Activated T-cell treated with anti-CD3 and anti-CD28 coated beads, Interleukin-2, amount 50 U/mL, for 4 hours (primary cell): ENCODE measurements at regions not wholly inside any gene's neighbourhood (a gene's known extent, or its start where the extent isn't known, plus 50 kb on each side); places are given as distances from the start of the nearest gene placed in this dataset.

Source experiments
- ATAC-seq, 2 donors: fragments of 200-7000 bp; cut with Tn5 transposase; one replicate each; pipeline ENCODE4 v1.10.0; 2021
- DNase-seq: peaks from one replicate; pipeline ENCODE4 v3.0.0-alpha.2; 2020
- H3K27me3 Mint-ChIP-seq: one replicate; pipeline ENCODE4 v1.8.0; 2021; ENCODE audit warnings: low read depth, mixed read lengths
- H3K36me3 Mint-ChIP-seq: one replicate; pipeline ENCODE4 v1.8.0; 2022; ENCODE audit warnings: mixed read lengths; ENCODE audit not compliant: insufficient read depth
- H3K4me1 Mint-ChIP-seq: one replicate; pipeline ENCODE4 v1.8.0; 2021; ENCODE audit warnings: low read depth, mixed read lengths
- H3K4me3 Mint-ChIP-seq: one replicate; pipeline ENCODE4 v1.8.0; 2021; ENCODE audit warnings: mild to moderate bottlenecking, moderate library complexity, mixed read lengths
- H3K9me3 Mint-ChIP-seq: one replicate; pipeline ENCODE4 v1.8.0; 2021; ENCODE audit warnings: mixed read lengths

- H3K36me3 Mint-ChIP-seq = no peaks in the 10 kb centered on the region
- peaks cover 4% of the 10 kb centered on the region for H3K27me3 Mint-ChIP-seq
- H3K4me3 Mint-ChIP-seq = no peak overlapping the region
- H3K4me1 Mint-ChIP-seq = no peaks in the 10 kb centered on the region
- DNase-seq (no peak), ATAC-seq (no peak)
- H3K9me3 Mint-ChIP-seq = peaks cover 14% of the 10 kb centered on the region
These were observed 917.7 kb upstream of the CELF4 start for GRCh38 chr18:38483326-38483725.

GRCh38 chr18:38481576-38481975 lies 916.0 kb upstream of the CELF4 start:
- DNase-seq = no peak
- no peaks in the 10 kb centered on the region for H3K36me3 Mint-ChIP-seq
- no peak overlapping the region for H3K4me3 Mint-ChIP-seq
- H3K9me3 Mint-ChIP-seq = peaks cover 18% of the 10 kb centered on the region
- no peaks in the 10 kb centered on the region for H3K4me1 Mint-ChIP-seq
- peaks cover 4% of the 10 kb centered on the region for H3K27me3 Mint-ChIP-seq
- no peak for ATAC-seq

GRCh38 chr18:38475686-38476085 lies 910.1 kb upstream of the CELF4 start:
- ATAC-seq = no peak
- H3K4me1 Mint-ChIP-seq = no peaks in the 10 kb centered on the region
- peaks cover 15% of the 10 kb centered on the region for H3K9me3 Mint-ChIP-seq
- no peak overlapping the region for H3K4me3 Mint-ChIP-seq
- no peak for DNase-seq
- H3K27me3 Mint-ChIP-seq = no peaks in the 10 kb centered on the region
- H3K36me3 Mint-ChIP-seq = no peaks in the 10 kb centered on the region

GRCh38 chr18:38473535-38473934 lies 907.9 kb upstream of the CELF4 start:
- Mint-ChIP-seq H3K4me1 (no peaks in the 10 kb centered on the region), H3K9me3 (peaks cover 9% of the 10 kb centered on the region), H3K27me3 (no peaks in the 10 kb centered on the region), H3K4me3 (no peak overlapping the region), H3K36me3 (no peaks in the 10 kb centered on the region)
- no peak for ATAC-seq
- DNase-seq = no peak

- no peak for ATAC-seq
- H3K4me3 Mint-ChIP-seq = no peak overlapping the region
- H3K9me3 Mint-ChIP-seq = peaks cover 7% of the 10 kb centered on the region
- DNase-seq = no peak
- H3K27me3 Mint-ChIP-seq = no peaks in the 10 kb centered on the region
- no peaks in the 10 kb centered on the region for H3K36me3 Mint-ChIP-seq
- H3K4me1 Mint-ChIP-seq = no peaks in the 10 kb centered on the region
These were observed 904.8 kb upstream of the CELF4 start for GRCh38 chr18:38470421-38470820.

GRCh38 chr18:38466426-38466825 lies 900.8 kb upstream of the CELF4 start:
- H3K27me3 Mint-ChIP-seq = no peaks in the 10 kb centered on the region
- no peak overlapping the region for H3K4me3 Mint-ChIP-seq
- peaks cover 4% of the 10 kb centered on the region for H3K9me3 Mint-ChIP-seq
- no peak for ATAC-seq
- no peaks in the 10 kb centered on the region for H3K36me3 Mint-ChIP-seq
- no peaks in the 10 kb centered on the region for H3K4me1 Mint-ChIP-seq
- no peak for DNase-seq

GRCh38 chr18:38464024-38464423 lies 898.4 kb upstream of the CELF4 start:
- Mint-ChIP-seq H3K4me1 (no peaks in the 10 kb centered on the region), H3K36me3 (no peaks in the 10 kb centered on the region), H3K9me3 (peaks cover 4% of the 10 kb centered on the region), H3K4me3 (no peak overlapping the region), H3K27me3 (no peaks in the 10 kb centered on the region)
- ATAC-seq (peak in 1 of 2 donors; percentile 46), DNase-seq (no peak)

GRCh38 chr18:38460657-38461056 lies 895.1 kb upstream of the CELF4 start:
- H3K36me3 Mint-ChIP-seq = no peaks in the 10 kb centered on the region
- ATAC-seq (no peak), DNase-seq (no peak)
- H3K4me3 Mint-ChIP-seq = no peak overlapping the region
- no peaks in the 10 kb centered on the region for H3K27me3 Mint-ChIP-seq
- no peaks in the 10 kb centered on the region for H3K4me1 Mint-ChIP-seq
- H3K9me3 Mint-ChIP-seq = no peaks in the 10 kb centered on the region

- no peak for DNase-seq
- Mint-ChIP-seq H3K27me3 (no peaks in the 10 kb centered on the region), H3K36me3 (no peaks in the 10 kb centered on the region), H3K4me1 (no peaks in the 10 kb centered on the region), H3K4me3 (no peak overlapping the region), H3K9me3 (no peaks in the 10 kb centered on the region)
- ATAC-seq = no peak
These were observed 893.8 kb upstream of the CELF4 start for GRCh38 chr18:38459131-38459994.

GRCh38 chr18:38458698-38459097 lies 893.1 kb upstream of the CELF4 start:
- no peak for ATAC-seq

GRCh38 chr18:38456253-38456652 lies 890.7 kb upstream of the CELF4 start:
- Mint-ChIP-seq H3K4me3 (no peak overlapping the region), H3K4me1 (no peaks in the 10 kb centered on the region), H3K36me3 (no peaks in the 10 kb centered on the region), H3K9me3 (peaks cover 3% of the 10 kb centered on the region), H3K27me3 (no peaks in the 10 kb centered on the region)
- DNase-seq = no peak
- no peak for ATAC-seq

More at GRCh38 chr18:38458698-38459097, 893.1 kb upstream of the CELF4 start:
- H3K9me3 Mint-ChIP-seq = no peaks in the 10 kb centered on the region
- H3K4me1 Mint-ChIP-seq = no peaks in the 10 kb centered on the region
- DNase-seq = no peak
- H3K4me3 Mint-ChIP-seq = no peak overlapping the region
- no peaks in the 10 kb centered on the region for H3K27me3 Mint-ChIP-seq
- H3K36me3 Mint-ChIP-seq = no peaks in the 10 kb centered on the region

GRCh38 chr18:38454764-38455469 lies 889.3 kb upstream of the CELF4 start:
- Mint-ChIP-seq H3K27me3 (no peaks in the 10 kb centered on the region), H3K9me3 (peaks cover 3% of the 10 kb centered on the region), H3K4me3 (no peak overlapping the region), H3K36me3 (no peaks in the 10 kb centered on the region), H3K4me1 (no peaks in the 10 kb centered on the region)
- no peak for DNase-seq
- no peak for ATAC-seq

GRCh38 chr18:38453880-38454279 lies 888.3 kb upstream of the CELF4 start:
- DNase-seq = no peak
- peaks cover 3% of the 10 kb centered on the region for H3K9me3 Mint-ChIP-seq
- no peak overlapping the region for H3K4me3 Mint-ChIP-seq
- no peak for ATAC-seq
- no peaks in the 10 kb centered on the region for H3K27me3 Mint-ChIP-seq
- H3K4me1 Mint-ChIP-seq = no peaks in the 10 kb centered on the region
- H3K36me3 Mint-ChIP-seq = no peaks in the 10 kb centered on the region

- ATAC-seq = no peak
- no peak overlapping the region for H3K4me3 Mint-ChIP-seq
- peaks cover 3% of the 10 kb centered on the region for H3K9me3 Mint-ChIP-seq
- H3K4me1 Mint-ChIP-seq = no peaks in the 10 kb centered on the region
- H3K36me3 Mint-ChIP-seq = no peaks in the 10 kb centered on the region
- no peaks in the 10 kb centered on the region for H3K27me3 Mint-ChIP-seq
- DNase-seq = no peak
These were observed 885.3 kb upstream of the CELF4 start for GRCh38 chr18:38450876-38451275.

GRCh38 chr18:38445804-38446145 lies 880.2 kb upstream of the CELF4 start:
- Mint-ChIP-seq H3K36me3 (no peaks in the 10 kb centered on the region), H3K27me3 (no peaks in the 10 kb centered on the region), H3K4me3 (no peak overlapping the region), H3K9me3 (no peaks in the 10 kb centered on the region), H3K4me1 (no peaks in the 10 kb centered on the region)
- ATAC-seq = no peak
- no peak for DNase-seq
